ENCODE measurements at regions not wholly inside any gene's neighbourhood (a gene's known extent, or its start where the extent isn't known, plus 50 kb on each side); places are given as distances from the start of the nearest gene placed in this dataset.

- H3K4me3 ChIP-seq (ENCODE audit: control insufficient read depth, low read depth, low read length) = no peak overlapping the region
- no peak for DNase-seq (ENCODE audit: low read depth)
- TF ChIP-seq CTCF (IDR thresholded peaks at IDR 0.05; ENCODE audit: control insufficient read depth, insufficient read depth, low read depth, low read length, missing control alignments) = no peak
Measured at GRCh38 chr20:22430154-22430745, 154.1 kb downstream of the FOXA2 start.

GRCh38 chr20:22429175-22430153 is 154.9 kb downstream of the FOXA2 start:
- H3K4me3 ChIP-seq (ENCODE audit: control insufficient read depth, low read depth, low read length) = no peak overlapping the region
- DNase-seq (ENCODE audit: low read depth) = no peak

GRCh38 chr20:22428051-22428450 is 156.3 kb downstream of the FOXA2 start:
- no peak for TF ChIP-seq CTCF (IDR thresholded peaks at IDR 0.05; ENCODE audit: control insufficient read depth, insufficient read depth, low read depth, low read length, missing control alignments)
- no peak overlapping the region for H3K4me3 ChIP-seq (ENCODE audit: control insufficient read depth, low read depth, low read length)
- DNase-seq (ENCODE audit: low read depth) = no peak

More at GRCh38 chr20:22429175-22430153, 154.9 kb downstream of the FOXA2 start:
- TF ChIP-seq CTCF (IDR thresholded peaks at IDR 0.05; ENCODE audit: control insufficient read depth, insufficient read depth, low read depth, low read length, missing control alignments) = no peak

- no peak for TF ChIP-seq CTCF (IDR thresholded peaks at IDR 0.05; ENCODE audit: control insufficient read depth, insufficient read depth, low read depth, low read length, missing control alignments)
- no peak for DNase-seq (ENCODE audit: low read depth)
- H3K4me3 ChIP-seq (ENCODE audit: control insufficient read depth, low read depth, low read length) = no peak overlapping the region
Measured at GRCh38 chr20:22426772-22427171, 157.6 kb downstream of the FOXA2 start.

- H3K4me3 ChIP-seq (ENCODE audit: control insufficient read depth, low read depth, low read length) = no peak overlapping the region
- TF ChIP-seq CTCF (IDR thresholded peaks at IDR 0.05; ENCODE audit: control insufficient read depth, insufficient read depth, low read depth, low read length, missing control alignments) = no peak
- no peak for DNase-seq (ENCODE audit: low read depth)
Measured at GRCh38 chr20:22425344-22426295, 158.8 kb downstream of the FOXA2 start.
